ENCODE measurements at regions not wholly inside any gene's neighbourhood (a gene's known extent, or its start where the extent isn't known, plus 50 kb on each side); places are given as distances from the start of the nearest gene placed in this dataset.
"Not testable (repeated sequence)": the region's sequence is repeated elsewhere in the genome, so short reads cannot be mapped to it uniquely, and the experiment has no call there.

DNA sequence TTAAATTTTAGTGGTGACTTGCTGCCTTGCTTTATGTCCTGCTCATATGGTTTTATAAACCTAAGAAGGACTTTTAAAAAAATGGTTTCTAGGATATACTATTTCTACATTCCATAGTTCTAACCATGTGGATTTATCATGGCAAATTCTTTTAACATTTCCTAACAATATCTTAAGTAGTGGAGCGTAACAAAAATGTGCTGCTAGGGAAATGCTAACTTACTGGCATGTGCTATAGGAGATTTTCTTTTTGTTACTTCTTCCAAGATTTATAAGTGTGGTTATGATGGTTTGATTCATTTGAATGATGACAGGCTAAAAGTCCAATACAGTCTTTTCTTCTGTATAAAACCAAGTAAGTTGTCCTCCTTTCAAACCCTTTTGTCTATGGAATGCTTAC is 713.7 kb downstream of the SLITRK1 start:
- DNase-seq (ENCODE audit: low read depth) = peak; percentile 84
- H3K36me3 ChIP-seq (ENCODE audit: control insufficient read depth, insufficient read depth, low read length, severe bottlenecking) = no peaks in the 10 kb centered on the region
- no peaks in the 10 kb centered on the region for H3K27me3 ChIP-seq (replicated peaks; ENCODE audit: control insufficient read depth, insufficient read depth, low read length)
- no peak overlapping the region for H3K4me3 ChIP-seq (ENCODE audit: low read length)
- no peak overlapping the region for H3K9ac ChIP-seq (ENCODE audit: low read length)
- H3K9me3 ChIP-seq (ENCODE audit: control insufficient read depth, low read length) = no peaks in the 10 kb centered on the region
- no peaks in the 10 kb centered on the region for H3K4me1 ChIP-seq (ENCODE audit: control insufficient read depth, insufficient read depth, low read length)

DNA sequence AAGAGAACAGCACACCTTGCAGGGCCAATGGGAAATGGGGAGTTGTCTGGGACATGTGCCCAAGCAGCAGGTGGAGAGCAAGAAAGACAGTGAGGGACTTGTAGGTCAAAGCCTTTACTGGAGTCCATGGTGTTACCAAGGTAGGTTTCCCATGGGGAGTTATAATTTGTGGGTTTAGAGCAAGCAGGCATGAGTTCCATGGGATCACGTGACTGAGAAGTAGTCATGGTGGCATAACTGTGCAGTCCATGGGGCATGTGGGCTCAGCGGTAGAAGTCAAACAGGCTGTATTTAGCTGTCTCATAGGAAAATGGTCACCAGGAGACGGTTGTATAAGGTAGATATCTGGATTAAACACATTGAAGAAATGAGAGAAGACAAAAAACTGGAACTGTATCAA is 715.1 kb downstream of the SLITRK1 start:
- H3K4me3 ChIP-seq (ENCODE audit: low read length) = no peak overlapping the region
- DNase-seq (ENCODE audit: low read depth) = no peak
- H3K4me1 ChIP-seq (ENCODE audit: control insufficient read depth, insufficient read depth, low read length) = no peaks in the 10 kb centered on the region
- no peak overlapping the region for H3K9ac ChIP-seq (ENCODE audit: low read length)
- H3K27me3 ChIP-seq (replicated peaks; ENCODE audit: control insufficient read depth, insufficient read depth, low read length) = no peaks in the 10 kb centered on the region
- no peaks in the 10 kb centered on the region for H3K9me3 ChIP-seq (ENCODE audit: control insufficient read depth, low read length)
- H3K36me3 ChIP-seq (ENCODE audit: control insufficient read depth, insufficient read depth, low read length, severe bottlenecking) = no peaks in the 10 kb centered on the region

DNA sequence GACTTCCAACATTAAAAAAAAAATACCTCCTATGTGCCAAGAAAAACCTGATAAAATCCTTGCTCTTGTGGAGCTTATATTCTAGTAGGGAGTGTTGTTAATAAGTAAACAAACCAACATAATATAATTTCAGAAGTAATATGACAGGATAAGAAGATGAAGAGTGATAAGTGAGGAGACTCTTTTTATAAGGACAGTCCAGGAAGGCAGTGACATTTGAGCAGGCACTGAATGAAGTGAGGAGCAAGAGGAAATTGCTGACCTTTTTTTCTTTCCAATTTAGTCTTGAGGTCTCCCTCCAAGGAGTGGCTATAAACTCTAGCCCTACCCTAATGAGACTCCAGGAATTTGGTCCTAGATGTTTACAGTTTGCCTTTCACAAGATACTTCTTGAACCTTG is 715.7 kb downstream of the SLITRK1 start:
- Histone ChIP-seq H3K4me1 (ENCODE audit: control insufficient read depth, insufficient read depth, low read length) (no peaks in the 10 kb centered on the region), H3K9me3 (ENCODE audit: control insufficient read depth, low read length) (no peaks in the 10 kb centered on the region), H3K9ac (ENCODE audit: low read length) (no peak overlapping the region), H3K36me3 (ENCODE audit: control insufficient read depth, insufficient read depth, low read length, severe bottlenecking) (no peaks in the 10 kb centered on the region), H3K27me3 (replicated peaks; ENCODE audit: control insufficient read depth, insufficient read depth, low read length) (no peaks in the 10 kb centered on the region), H3K4me3 (ENCODE audit: low read length) (no peak overlapping the region)
- DNase-seq (ENCODE audit: low read depth) = no peak

DNA sequence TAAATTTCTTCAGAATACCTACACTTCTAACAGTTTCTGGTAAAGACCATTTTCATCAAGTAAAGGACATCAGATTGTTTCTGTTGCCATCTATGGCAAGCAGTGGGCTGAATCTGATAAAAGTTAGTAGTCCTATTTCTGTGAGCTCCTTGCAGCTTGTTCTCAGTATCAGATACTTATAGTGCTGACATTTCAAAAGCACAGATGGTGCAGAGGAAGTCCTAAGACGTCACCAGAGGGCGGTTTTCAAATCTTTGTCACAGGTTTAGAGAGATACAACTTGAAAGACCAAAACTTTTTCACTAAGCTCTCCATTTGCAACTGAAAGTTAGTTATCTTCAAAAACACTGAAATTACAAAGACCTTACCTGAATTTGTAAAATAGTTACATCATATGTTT is 719.8 kb downstream of the SLITRK1 start:
- peaks cover under 1% of the 10 kb centered on the region for H3K9me3 ChIP-seq (ENCODE audit: control insufficient read depth, low read length)
- no peaks in the 10 kb centered on the region for H3K4me1 ChIP-seq (ENCODE audit: control insufficient read depth, insufficient read depth, low read length)
- no peaks in the 10 kb centered on the region for H3K36me3 ChIP-seq (ENCODE audit: control insufficient read depth, insufficient read depth, low read length, severe bottlenecking)
- H3K27me3 ChIP-seq (replicated peaks; ENCODE audit: control insufficient read depth, insufficient read depth, low read length) = no peaks in the 10 kb centered on the region
- no peak for DNase-seq (ENCODE audit: low read depth)
- H3K9ac ChIP-seq (ENCODE audit: low read length) = no peak overlapping the region
- H3K4me3 ChIP-seq (ENCODE audit: low read length) = no peak overlapping the region

DNA sequence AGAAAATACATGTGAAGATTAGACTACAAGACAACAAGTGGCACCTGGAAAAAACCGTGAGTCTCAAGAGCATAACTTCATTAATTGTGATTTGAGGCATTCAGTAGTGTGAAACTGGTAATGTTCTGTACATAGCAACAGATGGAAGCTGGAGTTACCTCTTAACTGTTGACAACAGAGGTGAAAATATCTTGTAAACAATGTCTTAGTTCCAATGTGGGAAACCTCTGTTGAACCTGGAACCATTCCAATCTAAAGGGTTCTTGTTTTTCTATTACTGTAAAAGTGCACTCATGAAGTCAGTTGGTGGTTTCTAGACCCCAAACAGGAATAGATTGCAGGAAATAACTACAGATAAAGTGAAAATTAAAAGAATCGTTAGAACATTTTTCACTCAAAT is 728.4 kb downstream of the SLITRK1 start:
- DNase-seq (ENCODE audit: low read depth) = no peak
- Histone ChIP-seq H3K36me3 (ENCODE audit: control insufficient read depth, insufficient read depth, low read length, severe bottlenecking) (no peaks in the 10 kb centered on the region), H3K4me3 (ENCODE audit: low read length) (no peak overlapping the region), H3K27me3 (replicated peaks; ENCODE audit: control insufficient read depth, insufficient read depth, low read length) (no peaks in the 10 kb centered on the region), H3K9ac (ENCODE audit: low read length) (no peak overlapping the region), H3K9me3 (ENCODE audit: control insufficient read depth, low read length) (peaks cover 7% of the 10 kb centered on the region), H3K4me1 (ENCODE audit: control insufficient read depth, insufficient read depth, low read length) (peaks cover 7% of the 10 kb centered on the region)

DNA sequence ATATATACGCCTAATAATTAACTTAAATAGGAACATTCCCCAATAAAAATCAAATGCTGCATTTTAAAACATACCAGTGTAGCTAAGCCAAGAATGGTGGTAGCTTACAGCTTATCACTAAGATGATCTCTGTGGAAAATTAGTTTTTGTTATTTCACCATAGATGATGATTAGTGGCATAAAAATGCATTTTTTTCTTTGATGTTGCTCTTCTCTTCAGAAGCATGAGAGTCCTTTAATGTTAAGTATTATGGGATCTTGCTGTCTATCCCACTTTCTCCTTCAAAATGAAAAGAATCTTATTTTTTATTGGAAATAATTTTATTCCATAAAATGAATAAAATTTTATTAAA is 731.0 kb downstream of the SLITRK1 start:
- H3K9me3 ChIP-seq (ENCODE audit: control insufficient read depth, low read length) = peaks cover 5% of the 10 kb centered on the region
- H3K4me3 ChIP-seq (ENCODE audit: low read length) = no peak overlapping the region
- H3K36me3 ChIP-seq (ENCODE audit: control insufficient read depth, insufficient read depth, low read length, severe bottlenecking) = no peaks in the 10 kb centered on the region
- no peak overlapping the region for H3K9ac ChIP-seq (ENCODE audit: low read length)
- DNase-seq (ENCODE audit: low read depth) = peak; percentile 56
- H3K27me3 ChIP-seq (replicated peaks; ENCODE audit: control insufficient read depth, insufficient read depth, low read length) = no peaks in the 10 kb centered on the region
- peaks cover 7% of the 10 kb centered on the region for H3K4me1 ChIP-seq (ENCODE audit: control insufficient read depth, insufficient read depth, low read length)

DNA sequence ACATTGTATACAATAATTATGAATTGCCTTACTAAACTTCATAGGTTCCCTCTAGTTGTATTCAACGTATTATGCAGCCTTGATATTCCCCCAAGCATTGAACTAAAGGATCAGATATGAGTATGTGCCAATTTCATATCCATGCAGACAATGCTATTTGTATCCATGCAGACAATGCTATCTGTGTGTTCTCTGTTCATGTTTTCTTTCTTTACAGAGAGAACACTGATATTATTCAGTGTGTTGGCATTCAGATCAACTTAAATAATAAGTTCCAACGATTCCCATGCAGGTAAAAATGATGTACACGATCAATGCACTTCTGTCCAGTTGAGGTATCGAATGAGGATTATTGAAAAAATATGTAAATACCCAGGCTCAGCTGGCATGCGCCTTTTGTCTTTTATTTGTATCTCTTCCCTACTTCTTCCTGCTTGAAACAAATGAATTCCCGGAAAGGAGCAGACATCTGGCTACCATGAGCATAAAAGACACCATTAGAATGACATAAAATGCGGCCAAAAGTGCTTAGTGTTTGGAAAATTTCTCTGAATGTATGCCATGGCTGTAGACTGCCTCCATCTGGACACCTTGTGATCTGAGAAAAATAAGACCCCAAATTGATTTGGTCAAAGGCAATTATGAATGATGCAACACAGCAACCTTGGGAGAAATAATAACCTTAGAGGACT is 731.5 kb downstream of the SLITRK1 start:
- peaks cover 5% of the 10 kb centered on the region for H3K9me3 ChIP-seq (ENCODE audit: control insufficient read depth, low read length)
- no peaks in the 10 kb centered on the region for H3K36me3 ChIP-seq (ENCODE audit: control insufficient read depth, insufficient read depth, low read length, severe bottlenecking)
- no peak overlapping the region for H3K9ac ChIP-seq (ENCODE audit: low read length)
- peaks cover 7% of the 10 kb centered on the region for H3K4me1 ChIP-seq (ENCODE audit: control insufficient read depth, insufficient read depth, low read length)
- DNase-seq (ENCODE audit: low read depth) = no peak
- H3K27me3 ChIP-seq (replicated peaks; ENCODE audit: control insufficient read depth, insufficient read depth, low read length) = no peaks in the 10 kb centered on the region
- H3K4me3 ChIP-seq (ENCODE audit: low read length) = no peak overlapping the region

DNA sequence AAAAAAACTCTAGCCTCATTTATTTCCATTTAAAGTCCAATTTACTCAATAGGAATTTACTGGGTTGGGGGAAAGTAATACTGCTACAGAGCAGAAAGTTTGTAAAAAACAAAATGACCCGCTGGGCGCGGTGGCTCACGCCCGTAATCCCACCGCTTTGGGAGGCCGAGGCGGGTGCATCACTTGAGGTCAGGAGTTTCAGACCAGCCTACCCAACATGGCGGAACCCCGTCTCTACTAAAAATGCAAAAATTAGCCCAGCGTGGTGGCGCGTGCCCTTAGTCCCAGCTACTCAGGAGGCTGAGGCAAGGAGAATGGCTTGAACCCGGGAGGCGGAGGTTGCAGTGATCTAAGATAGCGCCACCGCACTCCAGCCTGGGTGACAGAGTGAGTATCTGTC is 745.6 kb downstream of the SLITRK1 start:
- Histone ChIP-seq H3K4me1 (ENCODE audit: control insufficient read depth, insufficient read depth, low read length) (no peaks in the 10 kb centered on the region), H3K36me3 (ENCODE audit: control insufficient read depth, insufficient read depth, low read length, severe bottlenecking) (no peaks in the 10 kb centered on the region), H3K9me3 (ENCODE audit: control insufficient read depth, low read length) (no peaks in the 10 kb centered on the region), H3K9ac (ENCODE audit: low read length) (no peak overlapping the region), H3K27me3 (replicated peaks; ENCODE audit: control insufficient read depth, insufficient read depth, low read length) (no peaks in the 10 kb centered on the region), H3K4me3 (ENCODE audit: low read length) (no peak overlapping the region)
- no peak for DNase-seq (ENCODE audit: low read depth)

DNA sequence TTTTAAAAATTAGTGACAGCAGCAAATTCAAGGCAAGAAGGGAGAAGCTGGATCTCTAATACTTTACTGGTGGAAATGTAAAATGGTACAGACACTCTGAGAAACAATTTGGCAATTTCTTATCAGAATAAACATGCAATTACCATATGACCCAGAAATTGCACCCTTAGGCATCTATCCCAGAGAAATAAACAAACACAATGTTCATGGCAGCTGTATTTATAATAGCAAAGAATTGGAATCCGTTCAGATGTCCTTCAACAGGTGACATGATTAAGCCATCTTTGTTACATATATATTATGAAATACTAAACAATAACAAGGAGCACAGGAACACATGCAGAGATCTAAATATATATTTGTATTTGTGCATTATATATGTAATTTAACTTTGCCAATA is 756.5 kb downstream of the SLITRK1 start:
- no peak overlapping the region for H3K4me3 ChIP-seq (ENCODE audit: low read length)
- no peaks in the 10 kb centered on the region for H3K36me3 ChIP-seq (ENCODE audit: control insufficient read depth, insufficient read depth, low read length, severe bottlenecking)
- no peak overlapping the region for H3K9ac ChIP-seq (ENCODE audit: low read length)
- no peak for DNase-seq (ENCODE audit: low read depth)
- H3K9me3 ChIP-seq (ENCODE audit: control insufficient read depth, low read length) = no peaks in the 10 kb centered on the region
- H3K27me3 ChIP-seq (replicated peaks; ENCODE audit: control insufficient read depth, insufficient read depth, low read length) = no peaks in the 10 kb centered on the region
- H3K4me1 ChIP-seq (ENCODE audit: control insufficient read depth, insufficient read depth, low read length) = no peaks in the 10 kb centered on the region

DNA sequence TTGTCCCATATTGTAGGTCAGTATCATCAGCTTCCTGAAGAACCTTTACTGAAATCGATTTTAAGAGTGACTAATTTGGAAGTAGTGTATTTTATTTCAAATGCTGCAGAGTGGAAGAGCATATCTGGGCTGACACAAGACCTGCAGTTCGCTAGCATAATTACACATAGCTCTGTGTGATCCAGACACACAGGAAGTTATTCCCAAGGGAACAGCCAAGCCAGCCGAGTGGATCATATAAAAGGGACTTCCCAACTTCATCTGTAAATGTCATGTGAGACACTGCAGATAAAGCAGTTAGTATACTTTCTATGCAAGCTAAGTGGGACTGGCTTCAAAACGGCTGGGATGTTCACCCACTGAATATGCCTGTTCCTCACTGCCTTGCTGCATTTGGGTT is 760.4 kb downstream of the SLITRK1 start:
- Histone ChIP-seq H3K9me3 (ENCODE audit: control insufficient read depth, low read length) (no peaks in the 10 kb centered on the region), H3K27me3 (replicated peaks; ENCODE audit: control insufficient read depth, insufficient read depth, low read length) (no peaks in the 10 kb centered on the region), H3K4me1 (ENCODE audit: control insufficient read depth, insufficient read depth, low read length) (no peaks in the 10 kb centered on the region), H3K36me3 (ENCODE audit: control insufficient read depth, insufficient read depth, low read length, severe bottlenecking) (no peaks in the 10 kb centered on the region), H3K9ac (ENCODE audit: low read length) (no peak overlapping the region), H3K4me3 (ENCODE audit: low read length) (no peak overlapping the region)
- DNase-seq (ENCODE audit: low read depth) = no peak

DNA sequence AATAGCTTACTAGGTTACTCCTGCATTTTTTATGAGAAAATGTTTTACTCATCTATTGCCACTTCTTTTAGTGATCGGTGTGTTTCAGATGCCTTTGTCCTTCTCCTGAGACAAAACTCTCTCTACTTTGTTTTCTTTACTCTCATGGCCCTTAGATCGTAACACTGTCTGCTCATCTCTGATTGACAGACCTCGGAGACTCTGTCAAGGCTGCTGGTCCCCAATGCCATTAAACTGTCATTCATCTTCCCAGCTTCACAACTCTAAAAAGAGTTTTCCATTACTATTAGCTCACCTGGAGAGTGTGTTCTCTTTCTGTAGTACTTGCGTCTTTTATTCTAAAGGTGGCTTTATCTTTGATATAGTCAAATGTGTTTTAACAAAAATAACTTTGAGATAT is 765.2 kb downstream of the SLITRK1 start:
- Histone ChIP-seq H3K4me3 (ENCODE audit: low read length) (no peak overlapping the region), H3K27me3 (replicated peaks; ENCODE audit: control insufficient read depth, insufficient read depth, low read length) (no peaks in the 10 kb centered on the region), H3K4me1 (ENCODE audit: control insufficient read depth, insufficient read depth, low read length) (no peaks in the 10 kb centered on the region), H3K36me3 (ENCODE audit: control insufficient read depth, insufficient read depth, low read length, severe bottlenecking) (no peaks in the 10 kb centered on the region), H3K9me3 (ENCODE audit: control insufficient read depth, low read length) (no peaks in the 10 kb centered on the region), H3K9ac (ENCODE audit: low read length) (no peak overlapping the region)
- no peak for DNase-seq (ENCODE audit: low read depth)

DNA sequence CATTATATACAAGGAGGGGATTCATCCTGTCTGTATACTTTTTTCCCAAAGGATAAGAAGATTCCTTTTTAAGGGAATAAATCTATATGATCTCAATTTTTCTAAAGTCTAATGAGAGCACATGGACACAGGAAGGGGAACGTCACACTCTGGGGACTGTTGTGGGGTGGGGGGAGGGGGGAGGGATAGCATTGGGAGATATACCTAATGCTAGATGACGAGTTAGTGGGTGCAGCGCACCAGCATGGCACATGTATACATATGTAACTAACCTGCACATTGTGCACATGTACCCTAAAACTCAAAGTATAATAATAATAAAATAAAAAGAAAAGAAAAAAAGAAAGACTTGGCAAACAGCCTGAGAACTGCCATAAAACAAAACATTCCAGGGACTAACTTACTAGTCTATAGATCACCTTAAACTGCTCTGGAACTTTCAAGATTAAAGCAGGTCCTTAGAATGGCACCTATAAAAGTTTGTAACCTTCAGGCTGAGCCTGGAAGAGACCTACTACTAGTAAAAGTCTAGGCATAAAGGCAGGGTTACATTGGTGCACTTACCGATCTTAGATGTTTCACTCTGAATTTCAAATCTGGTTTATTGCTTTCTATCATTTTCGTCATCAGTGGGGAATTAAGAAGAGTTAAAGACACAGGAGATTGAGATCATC is 780.6 kb downstream of the SLITRK1 start:
- not testable (repeated sequence) for H3K27me3 ChIP-seq (replicated peaks; ENCODE audit: control insufficient read depth, insufficient read depth, low read length); H3K4me1 ChIP-seq (ENCODE audit: control insufficient read depth, insufficient read depth, low read length); H3K36me3 ChIP-seq (ENCODE audit: control insufficient read depth, insufficient read depth, low read length, severe bottlenecking); DNase-seq (ENCODE audit: low read depth); H3K9me3 ChIP-seq (ENCODE audit: control insufficient read depth, low read length); H3K9ac ChIP-seq (ENCODE audit: low read length); H3K4me3 ChIP-seq (ENCODE audit: low read length)
